GM19351 (cell line): ENCODE measurements at regions not wholly inside any gene's neighbourhood (a gene's known extent, or its start where the extent isn't known, plus 50 kb on each side); places are given as distances from the start of the nearest gene placed in this dataset.

Source experiments
- ATAC-seq: cut with Tn5 transposase; IDR thresholded peaks from one replicate; pipeline ENCODE4 v1.9.1; 2021; ENCODE audit warnings: mild to moderate bottlenecking, moderate library complexity; ENCODE audit not compliant: unreplicated experiment

- no peak for ATAC-seq
These were observed 94.6 kb upstream of the FAM47C start for GRCh38 chrX:36913551-36913950.

GRCh38 chrX:36916941-36917340, 91.2 kb upstream of the FAM47C start:
- ATAC-seq: no peak

- no peak for ATAC-seq
These were observed 80.5 kb upstream of the FAM47C start for GRCh38 chrX:36927712-36928111.

- ATAC-seq: no peak
These were observed 77.7 kb upstream of the FAM47C start for GRCh38 chrX:36930491-36930890.

GRCh38 chrX:36947214-36947613, 61.0 kb upstream of the FAM47C start:
- ATAC-seq: no peak

GRCh38 chrX:36950495-36951253, 57.5 kb upstream of the FAM47C start:
- ATAC-seq: no peak

- ATAC-seq: no peak
These were observed 50.5 kb upstream of the FAM47C start for GRCh38 chrX:36957425-36958328.
